ENCODE measurements at regions not wholly inside any gene's neighbourhood (a gene's known extent, or its start where the extent isn't known, plus 50 kb on each side); places are given as distances from the start of the nearest gene placed in this dataset.
A peak's percentile ranks its signal among the peaks of the same experiment; 100 is the strongest.

DNA sequence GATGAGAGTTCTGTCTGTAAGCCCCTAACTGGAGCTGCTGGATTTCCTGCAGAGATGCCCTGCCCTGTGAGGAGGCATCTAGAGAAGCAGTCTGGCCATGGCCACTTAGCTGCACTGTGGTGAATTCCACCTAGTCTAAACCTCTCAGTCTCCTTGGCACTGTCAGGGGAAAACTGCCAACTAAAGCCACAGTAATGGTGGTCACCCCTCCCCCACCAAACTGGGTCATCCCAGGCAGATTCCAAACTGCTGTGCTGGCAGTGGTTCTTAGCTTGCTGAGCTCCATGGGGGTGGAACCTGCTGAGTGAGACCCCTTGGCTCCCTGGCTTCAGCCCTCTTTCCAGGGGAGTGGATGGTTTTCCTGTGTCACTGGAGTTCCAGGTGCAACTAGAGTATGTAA is 740.6 kb downstream of the RWDD3 start:
- Histone ChIP-seq H3K27ac (ENCODE audit: low read depth, low read length) (no peak overlapping the region), H3K4ac (replicated peaks; ENCODE audit: insufficient read length, low read depth, low read length) (no peak overlapping the region), H4K20me1 (replicated peaks in 1 of 2; ENCODE audit: control insufficient read depth in 1 of 2, insufficient read depth in 2 of 2, low read length in 2 of 2) (no peaks in the 10 kb centered on the region), H2BK5ac (ENCODE audit: low read depth, low read length) (no peak overlapping the region), H3K79me2 (ENCODE audit: control insufficient read depth in 1 of 2, insufficient read depth in 2 of 2, low read length in 2 of 2) (no peaks in the 10 kb centered on the region), H3K27me3 (replicated peaks in 1 of 4; ENCODE audit: control insufficient read depth in 3 of 4, extremely low read depth in 1 of 4, insufficient read depth in 3 of 4, low read length in 3 of 4) (no peaks in the 10 kb centered on the region), H3K14ac (ENCODE audit: insufficient read length) (no peak overlapping the region), H3K23ac (ENCODE audit: insufficient read length) (no peak overlapping the region), H2AK5ac (ENCODE audit: low read depth, low read length) (no peak overlapping the region), H4K5ac (ENCODE audit: insufficient read length, low read depth, low read length) (no peak overlapping the region), H2BK120ac (replicated peaks; ENCODE audit: low read depth, low read length) (no peak overlapping the region), H3K4me3 (ENCODE audit: extremely low read depth in 1 of 4, insufficient read depth in 2 of 4, low read depth in 3 of 4, low read length in 4 of 4) (no peak overlapping the region), H3K79me1 (ENCODE audit: low read depth, low read length) (no peaks in the 10 kb centered on the region), H4K8ac (ENCODE audit: extremely low read depth, insufficient read depth, low read length) (no peak overlapping the region), H2BK20ac (ENCODE audit: low read length) (no peak overlapping the region), H3K9ac (replicated peaks in 1 of 4; ENCODE audit: extremely low read depth in 1 of 4, low read depth in 3 of 4, low read length in 3 of 4) (no peak overlapping the region), H3K23me2 (ENCODE audit: low read depth, low read length) (no peaks in the 10 kb centered on the region), H3K18ac (ENCODE audit: extremely low read depth, low read length) (no peak overlapping the region), H2BK15ac (ENCODE audit: low read length) (no peak overlapping the region), H2AFZ (ENCODE audit: low read length) (peak overlapping the region; percentile 88; the same call in 1 of the 2 replicates), H3K9me3 (ENCODE audit: insufficient read depth in 2 of 2, low read depth in 1 of 2, low read length in 1 of 2) (no peaks in the 10 kb centered on the region), H3K4me1 (replicated peaks in 1 of 4; ENCODE audit: control insufficient read depth in 3 of 4, insufficient read depth in 4 of 4, low read length in 3 of 4) (peaks cover 0 to 5% (median 3%) of the 10 kb centered on the region in 4 experiments; a peak in 4 of 7 replicates), H3K56ac (replicated peaks; ENCODE audit: insufficient read length, low read depth, low read length) (no peak overlapping the region), H3K36me3 (ENCODE audit: control insufficient read depth in 2 of 4, insufficient read depth in 4 of 4, low read length in 3 of 4) (no peaks in the 10 kb centered on the region), H3K4me2 (ENCODE audit: insufficient read depth in 1 of 2, low read depth in 2 of 2, low read length in 2 of 2) (no peak overlapping the region), H4K91ac (replicated peaks; ENCODE audit: insufficient read length, low read length) (no peak overlapping the region), H2BK12ac (ENCODE audit: low read depth, low read length) (0 out of 2 replicates have a peak overlapping the region, but pooled peaks have one; percentile 1)
- DNase-seq (ENCODE audit: low read depth in 1 of 2, low spot score in 2 of 2) (peak in 1 of 2 experiments; percentile 3), FAIRE-seq (no peak)
- ChIA-PET CTCF (ENCODE audit: partially characterized antibody) (interaction anchor here (0.6 to 1.2 kb wide), 2 partner anchors 16 to 1017 kb away, joined by 3 read pairs; no protein-coding TSS in a partner anchor), POLR2A (ENCODE audit: partially characterized antibody) (interaction anchor here (0.8 kb wide), 1 partner anchor 748 kb away, joined by 3 read pairs; no protein-coding TSS in a partner anchor)
- TF ChIP-seq KDM1A (IDR thresholded peaks at IDR 0.05; ENCODE audit: borderline replicate concordance, low read length) (no peak), BRCA1 (IDR thresholded peaks at IDR 0.05; ENCODE audit: low read depth, low read length) (no peak), EZH2 (IDR thresholded peaks at IDR 0.05; ENCODE audit: low read depth, low read length, severe bottlenecking) (no peak), POLR2A (IDR thresholded peaks at IDR 0.05; ENCODE audit: control extremely low read depth in 1 of 2, low read depth in 2 of 2, low read length in 2 of 2) (no peak), MAFK (IDR thresholded peaks at IDR 0.05; ENCODE audit: low read depth, low read length) (no peak), EGR1 (IDR thresholded peaks at IDR 0.05; ENCODE audit: borderline replicate concordance, low read depth, low read length) (no peak), JUN (IDR thresholded peaks at IDR 0.05; ENCODE audit: low read depth, low read length) (no peak), SP1 (IDR thresholded peaks at IDR 0.05; ENCODE audit: low read depth, low read length) (no peak)

Measured in H1 (cell line).